ENCODE measurements at regions not wholly inside any gene's neighbourhood (a gene's known extent, or its start where the extent isn't known, plus 50 kb on each side); places are given as distances from the start of the nearest gene placed in this dataset.

- H3K4me3 ChIP-seq (replicated peaks in 1 of 2; ENCODE audit: low read depth in 2 of 2, low read length in 2 of 2) = no peak overlapping the region
- TF ChIP-seq CTCF (IDR thresholded peaks at IDR 0.05; ENCODE audit: low read depth, low read length) = no peak
- no peak for DNase-seq (ENCODE audit: low read depth in 2 of 2)
Observed at GRCh38 chrX:39507034-39507433, 590.7 kb downstream of the BCOR start.

- no peak for TF ChIP-seq CTCF (IDR thresholded peaks at IDR 0.05; ENCODE audit: low read depth, low read length)
- H3K4me3 ChIP-seq (replicated peaks in 1 of 2; ENCODE audit: low read depth in 2 of 2, low read length in 2 of 2) = no peak overlapping the region
- DNase-seq (ENCODE audit: low read depth in 2 of 2) = no peak
Observed at GRCh38 chrX:39507617-39508299, 590.0 kb downstream of the BCOR start.

- H3K4me3 ChIP-seq (replicated peaks in 1 of 2; ENCODE audit: low read depth in 2 of 2, low read length in 2 of 2) = no peak overlapping the region
- no peak for TF ChIP-seq CTCF (IDR thresholded peaks at IDR 0.05; ENCODE audit: low read depth, low read length)
- DNase-seq (ENCODE audit: low read depth in 2 of 2) = no peak
Observed at GRCh38 chrX:39508300-39508692, 589.5 kb downstream of the BCOR start.

- no peak for DNase-seq (ENCODE audit: low read depth in 2 of 2)
- H3K4me3 ChIP-seq (replicated peaks in 1 of 2; ENCODE audit: low read depth in 2 of 2, low read length in 2 of 2) = no peak overlapping the region
- no peak for TF ChIP-seq CTCF (IDR thresholded peaks at IDR 0.05; ENCODE audit: low read depth, low read length)
Observed at GRCh38 chrX:39509157-39509556, 588.6 kb downstream of the BCOR start.

GRCh38 chrX:39513836-39514235 lies 583.9 kb downstream of the BCOR start:
- no peak overlapping the region for H3K4me3 ChIP-seq (replicated peaks in 1 of 2; ENCODE audit: low read depth in 2 of 2, low read length in 2 of 2)
- no peak for TF ChIP-seq CTCF (IDR thresholded peaks at IDR 0.05; ENCODE audit: low read depth, low read length)
- no peak for DNase-seq (ENCODE audit: low read depth in 2 of 2)

- H3K4me3 ChIP-seq (replicated peaks in 1 of 2; ENCODE audit: low read depth in 2 of 2, low read length in 2 of 2) = no peak overlapping the region
- no peak for DNase-seq (ENCODE audit: low read depth in 2 of 2)
- TF ChIP-seq CTCF (IDR thresholded peaks at IDR 0.05; ENCODE audit: low read depth, low read length) = no peak
Observed at GRCh38 chrX:39514801-39515200, 583.0 kb downstream of the BCOR start.

GRCh38 chrX:39516427-39516841 lies 581.3 kb downstream of the BCOR start:
- H3K4me3 ChIP-seq (replicated peaks in 1 of 2; ENCODE audit: low read depth in 2 of 2, low read length in 2 of 2) = no peak overlapping the region
- no peak for TF ChIP-seq CTCF (IDR thresholded peaks at IDR 0.05; ENCODE audit: low read depth, low read length)
- no peak for DNase-seq (ENCODE audit: low read depth in 2 of 2)

Measured in cardiac fibroblast (primary cell).